ENCODE measurements at regions not wholly inside any gene's neighbourhood (a gene's known extent, or its start where the extent isn't known, plus 50 kb on each side); places are given as distances from the start of the nearest gene placed in this dataset.
A peak's percentile ranks its signal among the peaks of the same experiment; 100 is the strongest.

- DNase-seq = no peak
Observed at GRCh38 chr3:23665741-23666140, 140.0 kb upstream of the UBE2E1 start.

- DNase-seq = no peak
Observed at GRCh38 chr3:23666818-23667217, 138.9 kb upstream of the UBE2E1 start.

GRCh38 chr3:23667536-23668429, 138.0 kb upstream of the UBE2E1 start:
- no peak for DNase-seq

- DNase-seq = peak; percentile 80
Observed at GRCh38 chr3:23668430-23668904, 137.3 kb upstream of the UBE2E1 start.

GRCh38 chr3:23669541-23670255, 136.1 kb upstream of the UBE2E1 start:
- no peak for DNase-seq

GRCh38 chr3:23671851-23672589, 133.7 kb upstream of the UBE2E1 start:
- no peak for DNase-seq

GRCh38 chr3:23672628-23673027, 133.1 kb upstream of the UBE2E1 start:
- no peak for DNase-seq

GRCh38 chr3:23675010-23675409, 130.7 kb upstream of the UBE2E1 start:
- DNase-seq = no peak

- no peak for DNase-seq
Observed at GRCh38 chr3:23676093-23676492, 129.7 kb upstream of the UBE2E1 start.

GRCh38 chr3:23682646-23683045, 123.1 kb upstream of the UBE2E1 start:
- no peak for DNase-seq

GRCh38 chr3:23685541-23686258, 120.1 kb upstream of the UBE2E1 start:
- DNase-seq = peak; percentile 96

- no peak for DNase-seq
Observed at GRCh38 chr3:23686519-23686918, 119.2 kb upstream of the UBE2E1 start.

- DNase-seq = no peak
Observed at GRCh38 chr3:23691357-23691895, 114.3 kb upstream of the UBE2E1 start.

GRCh38 chr3:23696842-23697241, 108.9 kb upstream of the UBE2E1 start:
- DNase-seq = no peak

GRCh38 chr3:23697416-23697815, 108.3 kb upstream of the UBE2E1 start:
- no peak for DNase-seq

- no peak for DNase-seq
Observed at GRCh38 chr3:23698652-23699313, 107.0 kb upstream of the UBE2E1 start.

GRCh38 chr3:23700616-23701015, 105.1 kb upstream of the UBE2E1 start:
- DNase-seq = no peak

- DNase-seq = no peak
Observed at GRCh38 chr3:23701716-23702597, 103.8 kb upstream of the UBE2E1 start.

- no peak for DNase-seq
Observed at GRCh38 chr3:23704298-23704697, 101.5 kb upstream of the UBE2E1 start.

- DNase-seq = no peak
Observed at GRCh38 chr3:23706111-23706510, 99.6 kb upstream of the UBE2E1 start.

GRCh38 chr3:23709987-23710386, 95.8 kb upstream of the UBE2E1 start:
- DNase-seq = no peak

Measured in T1000 (cell line).